ENCODE measurements at regions not wholly inside any gene's neighbourhood (a gene's known extent, or its start where the extent isn't known, plus 50 kb on each side); places are given as distances from the start of the nearest gene placed in this dataset.

DNA sequence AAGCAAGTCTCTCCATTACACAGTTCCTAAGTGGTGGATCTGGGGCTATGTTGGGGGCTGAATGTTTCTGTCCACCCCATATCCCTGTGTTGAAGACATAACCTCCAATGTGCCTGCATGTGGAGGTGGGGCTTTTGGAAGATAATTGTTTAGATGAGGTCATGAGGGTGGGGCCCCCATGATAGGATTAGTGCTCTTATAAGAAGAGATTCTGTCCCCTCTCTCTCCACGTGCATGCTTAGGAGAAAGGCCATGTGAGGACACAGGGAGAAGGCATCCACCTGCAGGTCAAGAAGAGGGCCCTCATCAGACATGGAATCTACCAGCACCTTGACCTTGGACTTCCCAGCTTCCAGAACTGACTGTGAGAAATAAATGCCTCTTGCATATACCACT lies 231.0 kb upstream of the CHRNA7 start:
- TF ChIP-seq EZH2 (IDR thresholded peaks at IDR 0.05) (no peak), POLR2AphosphoS5 (IDR thresholded peaks at IDR 0.05; ENCODE audit: borderline replicate concordance, low read depth, low read length) (no peak), FOXP2 (optimal IDR thresholded peaks at IDR 0.05; ENCODE audit: control extremely low read depth, extremely low read length, insufficient read depth) (no peak)
